ENCODE measurements at regions not wholly inside any gene's neighbourhood (a gene's known extent, or its start where the extent isn't known, plus 50 kb on each side); places are given as distances from the start of the nearest gene placed in this dataset.

DNA sequence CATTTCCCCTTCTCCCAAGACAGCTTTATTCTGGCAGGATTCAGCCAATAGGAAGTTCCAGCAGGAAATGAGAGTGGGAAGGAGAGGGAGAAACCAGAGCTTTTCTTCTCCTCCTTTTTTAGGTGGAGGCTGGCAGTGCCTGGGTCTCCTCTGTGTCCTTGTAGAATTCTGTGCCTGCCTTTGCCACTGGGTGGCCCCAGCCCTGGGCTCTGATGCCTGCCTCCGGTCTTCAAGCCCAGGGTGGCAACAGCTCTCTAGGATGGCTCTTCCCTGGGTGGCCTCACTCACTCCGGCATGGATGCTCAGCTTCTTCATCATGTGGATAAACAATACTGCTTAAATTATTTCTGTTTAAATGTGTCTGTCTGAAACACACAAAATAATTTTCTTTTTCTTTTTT, 694.8 kb downstream of the SEMA5A start:
- TF ChIP-seq, protein P1, sequence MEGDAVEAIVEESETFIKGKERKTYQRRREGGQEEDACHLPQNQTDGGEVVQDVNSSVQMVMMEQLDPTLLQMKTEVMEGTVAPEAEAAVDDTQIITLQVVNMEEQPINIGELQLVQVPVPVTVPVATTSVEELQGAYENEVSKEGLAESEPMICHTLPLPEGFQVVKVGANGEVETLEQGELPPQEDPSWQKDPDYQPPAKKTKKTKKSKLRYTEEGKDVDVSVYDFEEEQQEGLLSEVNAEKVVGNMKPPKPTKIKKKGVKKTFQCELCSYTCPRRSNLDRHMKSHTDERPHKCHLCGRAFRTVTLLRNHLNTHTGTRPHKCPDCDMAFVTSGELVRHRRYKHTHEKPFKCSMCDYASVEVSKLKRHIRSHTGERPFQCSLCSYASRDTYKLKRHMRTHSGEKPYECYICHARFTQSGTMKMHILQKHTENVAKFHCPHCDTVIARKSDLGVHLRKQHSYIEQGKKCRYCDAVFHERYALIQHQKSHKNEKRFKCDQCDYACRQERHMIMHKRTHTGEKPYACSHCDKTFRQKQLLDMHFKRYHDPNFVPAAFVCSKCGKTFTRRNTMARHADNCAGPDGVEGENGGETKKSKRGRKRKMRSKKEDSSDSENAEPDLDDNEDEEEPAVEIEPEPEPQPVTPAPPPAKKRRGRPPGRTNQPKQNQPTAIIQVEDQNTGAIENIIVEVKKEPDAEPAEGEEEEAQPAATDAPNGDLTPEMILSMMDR (IDR thresholded peaks at IDR 0.05), result no peak
- TF ChIP-seq POLR2A (IDR thresholded peaks at IDR 0.05), result no peak
